HFFc6 (cell line): ENCODE measurements at regions not wholly inside any gene's neighbourhood (a gene's known extent, or its start where the extent isn't known, plus 50 kb on each side); places are given as distances from the start of the nearest gene placed in this dataset.

Experiments used
- DNase-seq: peaks from one replicate; pipeline ENCODE4 v3.0.0-alpha.2; 2018
- H3K27ac Mint-ChIP-seq: 2 replicates; pipeline ENCODE4 v1.8.0; 2020; ENCODE audit warnings: mild to moderate bottlenecking, mixed read lengths
- H3K27me3 Mint-ChIP-seq: 2 replicates; pipeline ENCODE4 v1.8.0; 2021; ENCODE audit warnings: mild to moderate bottlenecking, moderate library complexity, mixed read lengths; ENCODE audit not compliant: insufficient read depth
- H3K36me3 Mint-ChIP-seq: 2 replicates; pipeline ENCODE4 v1.8.0; 2021; ENCODE audit warnings: low read depth, mixed read lengths
- H3K4me1 Mint-ChIP-seq: 2 replicates; pipeline ENCODE4 v1.8.0; 2020; ENCODE audit warnings: low read depth, mixed read lengths
- H3K4me3 Mint-ChIP-seq: 2 replicates; pipeline ENCODE4 v1.8.0; 2020; ENCODE audit warnings: mild to moderate bottlenecking, moderate library complexity, mixed read lengths
- H3K9me3 Mint-ChIP-seq: 2 replicates; pipeline ENCODE4 v1.8.0; 2020; ENCODE audit warnings: mild to moderate bottlenecking, mixed read lengths
- TF ChIP-seq, protein P1 (sequence below): fragments of 200-600 bp; sonication (generic); IDR thresholded peaks from 2 replicates; pipeline ENCODE4 v1.5.0; 2021; ENCODE audit warnings: antibody characterized with exemption, mild to moderate bottlenecking

DNA sequence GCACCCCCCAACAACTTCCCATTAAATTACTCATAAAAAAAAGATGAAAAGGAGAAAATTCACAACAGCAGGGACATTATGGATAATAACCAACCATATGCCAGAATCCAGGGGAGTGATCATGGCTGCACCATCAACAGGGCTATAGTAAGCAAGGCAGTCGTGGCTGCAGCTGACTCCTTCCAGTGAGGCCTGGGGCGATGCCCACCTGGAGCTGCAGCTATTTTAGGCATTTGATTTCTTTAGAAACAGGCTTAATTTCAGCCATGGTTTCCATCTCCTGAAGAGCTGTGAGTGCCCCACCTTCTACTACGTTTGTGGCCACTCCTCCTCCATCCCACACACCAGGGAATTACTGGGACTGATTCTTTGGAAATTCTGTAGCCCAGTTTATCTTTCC is 84.0 kb downstream of the MINAR1 start:
- DNase-seq: no peak
- TF ChIP-seq, protein P1, sequence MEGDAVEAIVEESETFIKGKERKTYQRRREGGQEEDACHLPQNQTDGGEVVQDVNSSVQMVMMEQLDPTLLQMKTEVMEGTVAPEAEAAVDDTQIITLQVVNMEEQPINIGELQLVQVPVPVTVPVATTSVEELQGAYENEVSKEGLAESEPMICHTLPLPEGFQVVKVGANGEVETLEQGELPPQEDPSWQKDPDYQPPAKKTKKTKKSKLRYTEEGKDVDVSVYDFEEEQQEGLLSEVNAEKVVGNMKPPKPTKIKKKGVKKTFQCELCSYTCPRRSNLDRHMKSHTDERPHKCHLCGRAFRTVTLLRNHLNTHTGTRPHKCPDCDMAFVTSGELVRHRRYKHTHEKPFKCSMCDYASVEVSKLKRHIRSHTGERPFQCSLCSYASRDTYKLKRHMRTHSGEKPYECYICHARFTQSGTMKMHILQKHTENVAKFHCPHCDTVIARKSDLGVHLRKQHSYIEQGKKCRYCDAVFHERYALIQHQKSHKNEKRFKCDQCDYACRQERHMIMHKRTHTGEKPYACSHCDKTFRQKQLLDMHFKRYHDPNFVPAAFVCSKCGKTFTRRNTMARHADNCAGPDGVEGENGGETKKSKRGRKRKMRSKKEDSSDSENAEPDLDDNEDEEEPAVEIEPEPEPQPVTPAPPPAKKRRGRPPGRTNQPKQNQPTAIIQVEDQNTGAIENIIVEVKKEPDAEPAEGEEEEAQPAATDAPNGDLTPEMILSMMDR: no peak
- no peak overlapping the region for H3K27ac Mint-ChIP-seq
- H3K27me3 Mint-ChIP-seq: peaks cover 2% of the 10 kb centered on the region; the same call in 1 of the 2 replicates
- no peaks in the 10 kb centered on the region for H3K4me1 Mint-ChIP-seq
- no peaks in the 10 kb centered on the region for H3K36me3 Mint-ChIP-seq
- H3K9me3 Mint-ChIP-seq: no peaks in the 10 kb centered on the region
- no peak overlapping the region for H3K4me3 Mint-ChIP-seq

- no peak for DNase-seq
- no peaks in the 10 kb centered on the region for H3K9me3 Mint-ChIP-seq
- no peak overlapping the region for H3K4me3 Mint-ChIP-seq
- TF ChIP-seq, protein P1: no peak
- no peak overlapping the region for H3K27ac Mint-ChIP-seq
- peaks cover 2% of the 10 kb centered on the region; the same call in 1 of the 2 replicates for H3K27me3 Mint-ChIP-seq
- H3K36me3 Mint-ChIP-seq: no peaks in the 10 kb centered on the region
- no peaks in the 10 kb centered on the region for H3K4me1 Mint-ChIP-seq
These were observed 84.5 kb downstream of the MINAR1 start for GRCh38 chr15:79516646-79517045.

DNA sequence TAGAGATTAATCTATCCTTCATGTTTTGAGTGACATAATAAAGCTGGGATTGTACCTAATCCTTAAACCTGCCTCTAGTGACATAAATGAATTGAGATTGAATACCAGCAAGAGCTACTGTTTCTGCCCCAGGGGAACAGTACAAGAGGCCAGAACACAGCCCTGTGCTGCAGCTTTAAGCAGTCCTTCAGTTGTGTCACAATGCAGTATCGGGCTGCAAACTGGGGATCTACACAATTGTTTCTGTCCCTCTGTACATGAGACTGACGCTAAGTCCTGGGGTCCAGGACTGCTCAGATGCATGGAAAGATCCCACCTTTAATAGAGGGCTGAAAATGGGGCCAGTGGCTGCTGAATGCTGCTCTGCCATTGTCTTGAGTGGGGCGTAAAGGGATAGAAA is 87.5 kb downstream of the MINAR1 start:
- no peaks in the 10 kb centered on the region for H3K9me3 Mint-ChIP-seq
- H3K27me3 Mint-ChIP-seq: peaks cover 4% of the 10 kb centered on the region
- no peak overlapping the region for H3K4me3 Mint-ChIP-seq
- TF ChIP-seq, protein P1: no peak
- peaks cover 6% of the 10 kb centered on the region; the same call in 1 of the 2 replicates for H3K4me1 Mint-ChIP-seq
- H3K27ac Mint-ChIP-seq: no peak overlapping the region
- H3K36me3 Mint-ChIP-seq: no peaks in the 10 kb centered on the region
- DNase-seq: no peak

DNA sequence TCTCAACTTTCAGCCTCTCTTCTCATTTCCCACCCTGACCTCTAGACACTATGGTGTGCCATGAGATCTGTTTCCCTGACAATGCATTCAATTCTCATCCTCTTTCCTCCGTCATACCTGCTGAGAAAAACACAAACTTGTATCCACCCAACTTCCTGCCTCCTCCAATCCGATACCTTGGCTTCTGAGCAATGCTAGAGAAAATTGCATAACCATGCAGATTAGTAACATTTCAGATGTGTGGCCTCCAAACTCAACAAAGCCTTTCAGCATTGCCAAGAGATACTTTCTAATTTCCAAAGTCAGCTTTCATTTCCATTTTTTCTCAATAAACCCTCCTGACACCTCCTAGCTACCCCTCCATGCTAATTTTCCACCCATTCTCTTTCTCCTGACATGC is 88.5 kb downstream of the MINAR1 start:
- TF ChIP-seq, protein P1: no peak
- DNase-seq: no peak
- no peak overlapping the region for H3K27ac Mint-ChIP-seq

DNA sequence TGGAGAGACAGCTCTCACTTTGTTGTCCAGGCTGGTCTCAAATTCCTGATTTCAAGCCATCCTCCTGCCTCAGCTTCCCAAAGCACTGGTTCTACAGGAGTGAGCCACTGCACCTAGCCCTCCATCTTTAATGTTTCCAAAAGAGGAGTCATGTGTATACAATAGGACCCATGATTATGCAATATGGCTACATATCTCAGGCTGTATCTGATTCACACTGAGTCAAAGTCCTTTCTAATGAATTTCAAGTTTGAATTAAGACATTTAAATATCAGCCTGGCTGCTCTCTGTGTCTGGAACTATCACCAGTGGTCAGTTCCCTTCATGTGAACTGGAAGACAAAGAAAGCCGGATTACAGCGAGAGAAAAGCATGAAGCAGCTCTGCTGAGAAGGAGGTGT is 90.5 kb downstream of the MINAR1 start:
- Mint-ChIP-seq H3K4me1 (peaks cover 6% of the 10 kb centered on the region; the same call in 1 of the 2 replicates), H3K36me3 (no peaks in the 10 kb centered on the region), H3K27me3 (peaks cover 4% of the 10 kb centered on the region), H3K4me3 (no peak overlapping the region), H3K9me3 (no peaks in the 10 kb centered on the region), H3K27ac (no peak overlapping the region)
- DNase-seq: no peak
- TF ChIP-seq, protein P1: no peak

More for the DNA sequence above, 88.5 kb downstream of the MINAR1 start:
- no peaks in the 10 kb centered on the region for H3K9me3 Mint-ChIP-seq
- H3K4me1 Mint-ChIP-seq: peaks cover 6% of the 10 kb centered on the region; the same call in 1 of the 2 replicates
- H3K4me3 Mint-ChIP-seq: no peak overlapping the region
- peaks cover 4% of the 10 kb centered on the region for H3K27me3 Mint-ChIP-seq
- no peaks in the 10 kb centered on the region for H3K36me3 Mint-ChIP-seq

DNA sequence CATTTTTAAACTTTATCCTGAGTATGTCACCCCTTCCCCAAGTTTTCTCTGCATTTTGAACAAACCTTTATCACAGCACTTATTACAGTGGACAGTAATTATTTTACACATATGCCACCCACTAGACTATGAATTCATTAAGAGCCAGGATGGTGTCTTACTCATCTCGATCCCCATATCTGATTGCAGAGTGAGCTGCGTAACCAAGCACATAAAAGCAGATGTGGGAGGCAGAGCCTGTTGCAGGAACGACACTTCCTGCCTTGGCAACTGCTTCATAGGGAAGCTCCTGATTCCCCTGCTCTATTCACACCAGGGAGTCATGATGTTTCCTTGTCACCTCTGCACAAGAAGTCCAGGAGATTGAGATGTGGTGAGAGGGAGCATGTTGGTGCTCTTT is 91.1 kb downstream of the MINAR1 start:
- H3K27me3 Mint-ChIP-seq: peaks cover 4% of the 10 kb centered on the region
- H3K36me3 Mint-ChIP-seq: no peaks in the 10 kb centered on the region
- TF ChIP-seq, protein P1: no peak
- no peaks in the 10 kb centered on the region for H3K9me3 Mint-ChIP-seq
- peaks cover 6% of the 10 kb centered on the region; the same call in 1 of the 2 replicates for H3K4me1 Mint-ChIP-seq
- no peak overlapping the region for H3K4me3 Mint-ChIP-seq
- H3K27ac Mint-ChIP-seq: no peak overlapping the region
- DNase-seq: peak; percentile 21
